ENCODE measurements at regions not wholly inside any gene's neighbourhood (a gene's known extent, or its start where the extent isn't known, plus 50 kb on each side); places are given as distances from the start of the nearest gene placed in this dataset.

- DNase-seq (no peak), ATAC-seq (no peak)
- intact Hi-C loops (cut with DNase I, micrococcal nuclease): no loop called here
Measured at GRCh38 chr13:79749566-79749965, 268.6 kb downstream of the NDFIP2 start.

GRCh38 chr13:79745081-79745480, 264.1 kb downstream of the NDFIP2 start:
- intact Hi-C loops (cut with DNase I, micrococcal nuclease): no loop called here
- no peak for DNase-seq
- ATAC-seq: no peak

- DNase-seq: no peak
- intact Hi-C loops (cut with DNase I, micrococcal nuclease): no loop called here
- no peak for ATAC-seq
Measured at GRCh38 chr13:79742923-79743322, 262.0 kb downstream of the NDFIP2 start.

- no peak for DNase-seq
- no peak for ATAC-seq
- intact Hi-C loops (cut with DNase I, micrococcal nuclease): no loop called here
Measured at GRCh38 chr13:79740991-79741390, 260.0 kb downstream of the NDFIP2 start.

GRCh38 chr13:79736356-79736755, 255.4 kb downstream of the NDFIP2 start:
- intact Hi-C loops (cut with DNase I, micrococcal nuclease): no loop called here
- DNase-seq (no peak), ATAC-seq (no peak)

GRCh38 chr13:79735228-79735627, 254.3 kb downstream of the NDFIP2 start:
- intact Hi-C loops (cut with DNase I, micrococcal nuclease): no loop called here
- no peak for ATAC-seq
- DNase-seq: no peak

- intact Hi-C loops (cut with DNase I, micrococcal nuclease): no loop called here
- DNase-seq: no peak
- no peak for ATAC-seq
Measured at GRCh38 chr13:79727086-79727485, 246.1 kb downstream of the NDFIP2 start.

- no peak for ATAC-seq
- DNase-seq: no peak
- intact Hi-C loops (cut with DNase I, micrococcal nuclease): no loop called here
Measured at GRCh38 chr13:79725841-79726240, 244.9 kb downstream of the NDFIP2 start.

GRCh38 chr13:79724348-79725103, 243.6 kb downstream of the NDFIP2 start:
- ATAC-seq (peak; percentile 93), DNase-seq (peak; percentile 12 to 41)
- intact Hi-C loops (cut with DNase I, micrococcal nuclease): no loop called here

- DNase-seq (peak in 1 of 2 donors; percentile 16), ATAC-seq (peak; percentile 50)
- intact Hi-C loops (cut with DNase I, micrococcal nuclease): no loop called here
Measured at GRCh38 chr13:79723519-79724024, 242.6 kb downstream of the NDFIP2 start.

- intact Hi-C loops (cut with DNase I, micrococcal nuclease): no loop called here
- no peak for ATAC-seq
- DNase-seq: no peak
Measured at GRCh38 chr13:79722885-79723445, 242.0 kb downstream of the NDFIP2 start.

- intact Hi-C loops (cut with DNase I, micrococcal nuclease): no loop called here
- no peak for DNase-seq
- no peak for ATAC-seq
Measured at GRCh38 chr13:79716191-79716590, 235.2 kb downstream of the NDFIP2 start.

- ATAC-seq (no peak), DNase-seq (no peak)
Measured at GRCh38 chr13:79711631-79712030, 230.7 kb downstream of the NDFIP2 start.

GRCh38 chr13:79710376-79710775, 229.4 kb downstream of the NDFIP2 start:
- intact Hi-C loops (cut with DNase I, micrococcal nuclease): no loop called here
- ATAC-seq (no peak), DNase-seq (no peak)

More at GRCh38 chr13:79711631-79712030, 230.7 kb downstream of the NDFIP2 start:
- intact Hi-C loops (cut with DNase I, micrococcal nuclease): no loop called here

GRCh38 chr13:79709471-79709870, 228.5 kb downstream of the NDFIP2 start:
- no peak for DNase-seq
- intact Hi-C loops (cut with DNase I, micrococcal nuclease): no loop called here
- no peak for ATAC-seq

GRCh38 chr13:79703772-79704171, 222.8 kb downstream of the NDFIP2 start:
- DNase-seq (no peak), ATAC-seq (no peak)
- intact Hi-C loops (cut with DNase I, micrococcal nuclease): no loop called here

GRCh38 chr13:79695754-79696153, 214.8 kb downstream of the NDFIP2 start:
- intact Hi-C loops (cut with DNase I, micrococcal nuclease): no loop called here
- no peak for ATAC-seq
- DNase-seq: no peak

GRCh38 chr13:79692846-79693245, 211.9 kb downstream of the NDFIP2 start:
- no peak for ATAC-seq
- no peak for DNase-seq
- intact Hi-C loops (cut with DNase I, micrococcal nuclease): no loop called here

- DNase-seq (no peak), ATAC-seq (no peak)
- intact Hi-C loops (cut with DNase I, micrococcal nuclease): no loop called here
Measured at GRCh38 chr13:79691826-79692225, 210.9 kb downstream of the NDFIP2 start.

- ATAC-seq (no peak), DNase-seq (no peak)
- intact Hi-C loops (cut with DNase I, micrococcal nuclease): no loop called here
Measured at GRCh38 chr13:79688741-79689140, 207.8 kb downstream of the NDFIP2 start.

- ATAC-seq (no peak), DNase-seq (no peak)
- intact Hi-C loops (cut with DNase I, micrococcal nuclease): no loop called here
Measured at GRCh38 chr13:79686441-79686840, 205.5 kb downstream of the NDFIP2 start.
